NCI-H2029 (cell line): ENCODE measurements at regions not wholly inside any gene's neighbourhood (a gene's known extent, or its start where the extent isn't known, plus 50 kb on each side); places are given as distances from the start of the nearest gene placed in this dataset.
"Not testable (repeated sequence)": the region's sequence is repeated elsewhere in the genome, so short reads cannot be mapped to it uniquely, and the experiment has no call there.

Source experiments
- DNase-seq: peaks from one replicate; lab custom pipeline; 2025; lab: John Stamatoyannopoulos, UW

GRCh38 chr5:143634689-143635088 is 177.3 kb upstream of the HMHB1 start:
- no peak for DNase-seq

- no peak for DNase-seq
These were observed 181.9 kb upstream of the HMHB1 start for GRCh38 chr5:143629871-143630659.

- not testable (repeated sequence) for DNase-seq
These were observed 186.9 kb upstream of the HMHB1 start for GRCh38 chr5:143625048-143625447.

GRCh38 chr5:143624465-143624864 is 187.5 kb upstream of the HMHB1 start:
- DNase-seq, result no peak

- DNase-seq, result no peak
These were observed 192.9 kb upstream of the HMHB1 start for GRCh38 chr5:143619040-143619439.

- no peak for DNase-seq
These were observed 193.8 kb upstream of the HMHB1 start for GRCh38 chr5:143618141-143618540.

- no peak for DNase-seq
These were observed 197.1 kb upstream of the HMHB1 start for GRCh38 chr5:143614831-143615230.

- no peak for DNase-seq
These were observed 198.6 kb upstream of the HMHB1 start for GRCh38 chr5:143613329-143613728.

GRCh38 chr5:143610946-143611345 is 201.0 kb upstream of the HMHB1 start:
- DNase-seq, result no peak

- DNase-seq, result no peak
These were observed 202.7 kb upstream of the NR3C1 start for GRCh38 chr5:143606043-143606752.

GRCh38 chr5:143605403-143606005 is 202.0 kb upstream of the NR3C1 start:
- DNase-seq, result no peak

- DNase-seq, result no peak
These were observed 198.4 kb upstream of the NR3C1 start for GRCh38 chr5:143601917-143602333.

- no peak for DNase-seq
These were observed 197.9 kb upstream of the NR3C1 start for GRCh38 chr5:143601357-143601756.

GRCh38 chr5:143600396-143601075 is 197.1 kb upstream of the NR3C1 start:
- DNase-seq, result no peak

GRCh38 chr5:143599474-143599873 is 196.0 kb upstream of the NR3C1 start:
- no peak for DNase-seq

- DNase-seq, result no peak
These were observed 193.3 kb upstream of the NR3C1 start for GRCh38 chr5:143596824-143597223.

GRCh38 chr5:143594902-143595818 is 191.7 kb upstream of the NR3C1 start:
- peak; percentile 18 for DNase-seq

- DNase-seq, result no peak
These were observed 190.2 kb upstream of the NR3C1 start for GRCh38 chr5:143593723-143594122.

GRCh38 chr5:143592648-143593047 is 189.2 kb upstream of the NR3C1 start:
- no peak for DNase-seq

- DNase-seq, result no peak
These were observed 185.6 kb upstream of the NR3C1 start for GRCh38 chr5:143588933-143589662.

- not testable (repeated sequence) for DNase-seq
These were observed 184.6 kb upstream of the NR3C1 start for GRCh38 chr5:143588121-143588520.
